ENCODE measurements at regions not wholly inside any gene's neighbourhood (a gene's known extent, or its start where the extent isn't known, plus 50 kb on each side); places are given as distances from the start of the nearest gene placed in this dataset.

GRCh38 chr11:13209379-13209778, 68.2 kb upstream of the BMAL1 start:
- TF ChIP-seq SUZ12 (IDR thresholded peaks at IDR 0.05; ENCODE audit: extremely low read depth, insufficient read depth, insufficient read length) (no peak), ZNF274 (IDR thresholded peaks at IDR 0.05; ENCODE audit: low read depth, low read length) (no peak), YY1 (IDR thresholded peaks at IDR 0.05; ENCODE audit: insufficient read depth, insufficient read length) (no peak)
